Neural crest cell (in vitro differentiated cells): ENCODE measurements at regions not wholly inside any gene's neighbourhood (a gene's known extent, or its start where the extent isn't known, plus 50 kb on each side); places are given as distances from the start of the nearest gene placed in this dataset.

ENCODE experiments used
- DNase-seq: peaks from one replicate; pipeline ENCODE4 v3.0.0; 2021; ENCODE audit warnings: low read depth, mixed read lengths, low spot score
- H3K27ac Mint-ChIP-seq: one replicate; pipeline ENCODE4 v1.8.0; 2021; ENCODE audit warnings: mild to moderate bottlenecking, mixed read lengths; ENCODE audit not compliant: unreplicated experiment
- H3K27me3 Mint-ChIP-seq: 2 replicates; pipeline ENCODE4 v1.8.0; 2021; ENCODE audit warnings: low read depth, mild to moderate bottlenecking, mixed read lengths
- H3K36me3 Mint-ChIP-seq: 2 replicates; pipeline ENCODE4 v1.8.0; 2021; ENCODE audit warnings: low read depth, mild to moderate bottlenecking, mixed read lengths
- H3K4me1 Mint-ChIP-seq: 2 replicates; pipeline ENCODE4 v1.8.0; 2021; ENCODE audit warnings: mixed read lengths
- H3K4me3 Mint-ChIP-seq: one replicate; pipeline ENCODE4 v1.8.0; 2021; ENCODE audit warnings: mild to moderate bottlenecking, mixed read lengths
- H3K9me3 Mint-ChIP-seq: 2 replicates; pipeline ENCODE4 v1.8.0; 2021; ENCODE audit warnings: mixed read lengths
- CTCF ChIP-seq: fragments of 200-600 bp; sonication (generic); conservative IDR thresholded peaks from 2 replicates; pipeline ENCODE4 v1.5.0; 2021; ENCODE audit warnings: antibody characterized with exemption, mild to moderate bottlenecking

GRCh38 chr2:58585233-58585632, 344.1 kb upstream of the FANCL start:
- H3K4me1 Mint-ChIP-seq = no peaks in the 10 kb centered on the region
- no peaks in the 10 kb centered on the region for H3K9me3 Mint-ChIP-seq
- no peaks in the 10 kb centered on the region for H3K27me3 Mint-ChIP-seq
- no peaks in the 10 kb centered on the region for H3K36me3 Mint-ChIP-seq
- H3K4me3 Mint-ChIP-seq = no peak overlapping the region
- no peak for DNase-seq
- H3K27ac Mint-ChIP-seq = no peak overlapping the region
- TF ChIP-seq CTCF = no peak

- H3K9me3 Mint-ChIP-seq = no peaks in the 10 kb centered on the region
- no peaks in the 10 kb centered on the region for H3K36me3 Mint-ChIP-seq
- no peak overlapping the region for H3K27ac Mint-ChIP-seq
- no peak for TF ChIP-seq CTCF
- no peak overlapping the region for H3K4me3 Mint-ChIP-seq
- H3K27me3 Mint-ChIP-seq = no peaks in the 10 kb centered on the region
- H3K4me1 Mint-ChIP-seq = no peaks in the 10 kb centered on the region
- no peak for DNase-seq
These were observed 343.5 kb upstream of the FANCL start for GRCh38 chr2:58584606-58585118.

- Mint-ChIP-seq H3K9me3 (no peaks in the 10 kb centered on the region), H3K27me3 (no peaks in the 10 kb centered on the region), H3K27ac (no peak overlapping the region), H3K36me3 (no peaks in the 10 kb centered on the region), H3K4me3 (no peak overlapping the region), H3K4me1 (no peaks in the 10 kb centered on the region)
- no peak for TF ChIP-seq CTCF
- DNase-seq = no peak
These were observed 337.2 kb upstream of the FANCL start for GRCh38 chr2:58578276-58578675.

- Mint-ChIP-seq H3K9me3 (no peaks in the 10 kb centered on the region), H3K27me3 (no peaks in the 10 kb centered on the region), H3K36me3 (no peaks in the 10 kb centered on the region), H3K4me3 (no peak overlapping the region), H3K27ac (no peak overlapping the region), H3K4me1 (peaks cover 13% of the 10 kb centered on the region)
- TF ChIP-seq CTCF = no peak
- DNase-seq = no peak
These were observed 333.7 kb upstream of the FANCL start for GRCh38 chr2:58574873-58575272.

GRCh38 chr2:58572731-58573130, 331.6 kb upstream of the FANCL start:
- Mint-ChIP-seq H3K9me3 (no peaks in the 10 kb centered on the region), H3K27me3 (no peaks in the 10 kb centered on the region), H3K36me3 (no peaks in the 10 kb centered on the region), H3K4me1 (peaks cover 19% of the 10 kb centered on the region), H3K4me3 (no peak overlapping the region), H3K27ac (no peak overlapping the region)
- no peak for DNase-seq
- TF ChIP-seq CTCF = no peak
